ENCODE measurements at regions not wholly inside any gene's neighbourhood (a gene's known extent, or its start where the extent isn't known, plus 50 kb on each side); places are given as distances from the start of the nearest gene placed in this dataset.
"Not testable (repeated sequence)": the region's sequence is repeated elsewhere in the genome, so short reads cannot be mapped to it uniquely, and the experiment has no call there.

- Mint-ChIP-seq H3K27ac (no peak overlapping the region), H3K4me1 (no peaks in the 10 kb centered on the region), H3K9me3 (no peaks in the 10 kb centered on the region), H3K4me3 (no peak overlapping the region), H3K36me3 (ENCODE audit: low read depth) (no peaks in the 10 kb centered on the region), H3K27me3 (peaks cover 1% of the 10 kb centered on the region)
- no peak for DNase-seq
- intact Hi-C loops (cut with micrococcal nuclease): no loop called here
These were observed 138.8 kb upstream of the SHH start for GRCh38 chr7:155950898-155951553.

- peaks cover 1% of the 10 kb centered on the region for H3K27me3 Mint-ChIP-seq
- H3K4me1 Mint-ChIP-seq: no peaks in the 10 kb centered on the region
These were observed 136.6 kb upstream of the SHH start for GRCh38 chr7:155948845-155949244.

GRCh38 chr7:155948423-155948822, 136.2 kb upstream of the SHH start:
- DNase-seq: no peak
- Mint-ChIP-seq H3K27ac (no peak overlapping the region), H3K4me3 (no peak overlapping the region), H3K4me1 (no peaks in the 10 kb centered on the region), H3K36me3 (ENCODE audit: low read depth) (no peaks in the 10 kb centered on the region), H3K9me3 (no peaks in the 10 kb centered on the region), H3K27me3 (peaks cover 1% of the 10 kb centered on the region)
- intact Hi-C loops (cut with micrococcal nuclease): no loop called here

More at GRCh38 chr7:155948845-155949244, 136.6 kb upstream of the SHH start:
- no peaks in the 10 kb centered on the region for H3K36me3 Mint-ChIP-seq (ENCODE audit: low read depth)
- no peak overlapping the region for H3K4me3 Mint-ChIP-seq
- DNase-seq: no peak
- no peak overlapping the region for H3K27ac Mint-ChIP-seq
- intact Hi-C loops (cut with micrococcal nuclease): no loop called here
- no peaks in the 10 kb centered on the region for H3K9me3 Mint-ChIP-seq

GRCh38 chr7:155947051-155947450, 134.8 kb upstream of the SHH start:
- Mint-ChIP-seq H3K27ac (no peak overlapping the region), H3K9me3 (no peaks in the 10 kb centered on the region), H3K4me3 (no peak overlapping the region), H3K27me3 (peaks cover 1% of the 10 kb centered on the region), H3K4me1 (no peaks in the 10 kb centered on the region), H3K36me3 (ENCODE audit: low read depth) (no peaks in the 10 kb centered on the region)
- intact Hi-C loops (cut with micrococcal nuclease): no loop called here
- no peak for DNase-seq

- no peaks in the 10 kb centered on the region for H3K4me1 Mint-ChIP-seq
- no peaks in the 10 kb centered on the region for H3K9me3 Mint-ChIP-seq
- no peak for DNase-seq
- no peak overlapping the region for H3K4me3 Mint-ChIP-seq
- no peaks in the 10 kb centered on the region for H3K36me3 Mint-ChIP-seq (ENCODE audit: low read depth)
- no peak overlapping the region for H3K27ac Mint-ChIP-seq
- intact Hi-C loops (cut with micrococcal nuclease): no loop called here
- H3K27me3 Mint-ChIP-seq: peaks cover 4% of the 10 kb centered on the region
These were observed 133.5 kb upstream of the SHH start for GRCh38 chr7:155945670-155946325.

- Mint-ChIP-seq H3K36me3 (ENCODE audit: low read depth) (no peaks in the 10 kb centered on the region), H3K4me1 (no peaks in the 10 kb centered on the region), H3K27ac (no peak overlapping the region), H3K27me3 (peaks cover 4% of the 10 kb centered on the region), H3K4me3 (no peak overlapping the region), H3K9me3 (no peaks in the 10 kb centered on the region)
- DNase-seq: no peak
- intact Hi-C loops (cut with micrococcal nuclease): no loop called here
These were observed 132.6 kb upstream of the SHH start for GRCh38 chr7:155944901-155945300.

- no peak overlapping the region for H3K27ac Mint-ChIP-seq
- H3K27me3 Mint-ChIP-seq: peaks cover 6% of the 10 kb centered on the region
- no peaks in the 10 kb centered on the region for H3K4me1 Mint-ChIP-seq
- H3K9me3 Mint-ChIP-seq: no peaks in the 10 kb centered on the region
- no peaks in the 10 kb centered on the region for H3K36me3 Mint-ChIP-seq (ENCODE audit: low read depth)
- intact Hi-C loops (cut with micrococcal nuclease): no loop called here
- no peak overlapping the region for H3K4me3 Mint-ChIP-seq
- DNase-seq: no peak
These were observed 131.1 kb upstream of the SHH start for GRCh38 chr7:155943251-155943899.

GRCh38 chr7:155942226-155942950, 130.1 kb upstream of the SHH start:
- H3K9me3 Mint-ChIP-seq: no peaks in the 10 kb centered on the region
- H3K4me3 Mint-ChIP-seq: no peak overlapping the region
- H3K27ac Mint-ChIP-seq: no peak overlapping the region
- intact Hi-C loops (cut with micrococcal nuclease): no loop called here
- DNase-seq: no peak
- H3K27me3 Mint-ChIP-seq: peaks cover 5% of the 10 kb centered on the region
- no peaks in the 10 kb centered on the region for H3K36me3 Mint-ChIP-seq (ENCODE audit: low read depth)
- H3K4me1 Mint-ChIP-seq: no peaks in the 10 kb centered on the region

- no peaks in the 10 kb centered on the region for H3K36me3 Mint-ChIP-seq (ENCODE audit: low read depth)
- intact Hi-C loops (cut with micrococcal nuclease): no loop called here
- peaks cover 5% of the 10 kb centered on the region for H3K27me3 Mint-ChIP-seq
- H3K27ac Mint-ChIP-seq: no peak overlapping the region
- H3K4me1 Mint-ChIP-seq: no peaks in the 10 kb centered on the region
- DNase-seq: no peak
- H3K9me3 Mint-ChIP-seq: no peaks in the 10 kb centered on the region
- H3K4me3 Mint-ChIP-seq: no peak overlapping the region
These were observed 129.4 kb upstream of the SHH start for GRCh38 chr7:155941688-155942087.

- intact Hi-C loops (cut with micrococcal nuclease): no loop called here
- Mint-ChIP-seq H3K9me3 (peaks cover 4% of the 10 kb centered on the region), H3K27ac (no peak overlapping the region), H3K4me3 (no peak overlapping the region), H3K4me1 (no peaks in the 10 kb centered on the region), H3K27me3 (peaks cover 5% of the 10 kb centered on the region), H3K36me3 (ENCODE audit: low read depth) (no peaks in the 10 kb centered on the region)
- DNase-seq: no peak
These were observed 127.1 kb upstream of the SHH start for GRCh38 chr7:155939350-155939749.

- Mint-ChIP-seq H3K27ac (no peak overlapping the region), H3K36me3 (ENCODE audit: low read depth) (no peaks in the 10 kb centered on the region), H3K27me3 (peaks cover 5% of the 10 kb centered on the region), H3K4me1 (no peaks in the 10 kb centered on the region), H3K9me3 (peaks cover 4% of the 10 kb centered on the region), H3K4me3 (no peak overlapping the region)
- intact Hi-C loops (cut with micrococcal nuclease): no loop called here
- DNase-seq: no peak
These were observed 125.9 kb upstream of the SHH start for GRCh38 chr7:155938129-155938528.

GRCh38 chr7:155935726-155936125, 123.5 kb upstream of the SHH start:
- Mint-ChIP-seq H3K27ac (no peak overlapping the region), H3K27me3 (peaks cover 2% of the 10 kb centered on the region), H3K4me3 (no peak overlapping the region), H3K36me3 (ENCODE audit: low read depth) (no peaks in the 10 kb centered on the region), H3K9me3 (peaks cover 4% of the 10 kb centered on the region), H3K4me1 (no peaks in the 10 kb centered on the region)
- intact Hi-C loops (cut with micrococcal nuclease): no loop called here
- no peak for DNase-seq

GRCh38 chr7:155935005-155935557, 122.8 kb upstream of the SHH start:
- peaks cover 4% of the 10 kb centered on the region for H3K9me3 Mint-ChIP-seq
- DNase-seq: no peak
- no peaks in the 10 kb centered on the region for H3K36me3 Mint-ChIP-seq (ENCODE audit: low read depth)
- peaks cover 2% of the 10 kb centered on the region for H3K27me3 Mint-ChIP-seq
- no peak overlapping the region for H3K4me3 Mint-ChIP-seq
- H3K27ac Mint-ChIP-seq: no peak overlapping the region
- intact Hi-C loops (cut with micrococcal nuclease): no loop called here
- no peaks in the 10 kb centered on the region for H3K4me1 Mint-ChIP-seq

- H3K4me1 Mint-ChIP-seq; H3K27me3 Mint-ChIP-seq; H3K27ac Mint-ChIP-seq; H3K9me3 Mint-ChIP-seq; DNase-seq; intact Hi-C loops (cut with micrococcal nuclease); H3K36me3 Mint-ChIP-seq (ENCODE audit: low read depth); H3K4me3 Mint-ChIP-seq: not testable (repeated sequence)
These were observed 120.1 kb upstream of the SHH start for GRCh38 chr7:155932324-155932723.
